HG02642 (cell line): ENCODE measurements at regions not wholly inside any gene's neighbourhood (a gene's known extent, or its start where the extent isn't known, plus 50 kb on each side); places are given as distances from the start of the nearest gene placed in this dataset.
"Not testable (repeated sequence)": the region's sequence is repeated elsewhere in the genome, so short reads cannot be mapped to it uniquely, and the experiment has no call there.

Source experiments
- ATAC-seq: cut with Tn5 transposase; IDR thresholded peaks from one replicate; pipeline ENCODE4 v1.9.1; 2021; ENCODE audit warnings: mild to moderate bottlenecking; ENCODE audit not compliant: unreplicated experiment, poor library complexity

GRCh38 chr10:30199376-30200016 is 140.1 kb upstream of the JCAD start:
- no peak for ATAC-seq

DNA sequence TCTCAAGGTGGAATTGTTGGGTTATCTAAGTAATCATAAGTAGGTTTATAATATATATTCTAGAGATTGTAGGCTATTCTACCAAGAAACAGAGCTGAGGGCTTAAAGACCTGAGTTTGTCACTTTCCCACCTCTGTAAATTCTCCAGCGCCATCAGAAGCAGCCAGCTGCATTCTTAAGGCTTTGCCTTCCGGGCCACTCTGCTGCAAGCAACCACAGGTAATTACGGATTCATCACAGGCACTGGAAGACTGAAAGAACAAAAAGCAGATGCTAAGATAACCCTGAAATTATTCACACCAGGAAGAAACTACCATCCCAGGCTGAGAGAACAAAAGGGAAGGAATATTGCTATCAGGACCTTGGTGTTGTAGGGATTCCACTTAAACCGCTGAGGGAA is 137.8 kb upstream of the JCAD start:
- ATAC-seq = no peak

GRCh38 chr10:30196559-30196958 is 137.2 kb upstream of the JCAD start:
- ATAC-seq = not testable (repeated sequence)

DNA sequence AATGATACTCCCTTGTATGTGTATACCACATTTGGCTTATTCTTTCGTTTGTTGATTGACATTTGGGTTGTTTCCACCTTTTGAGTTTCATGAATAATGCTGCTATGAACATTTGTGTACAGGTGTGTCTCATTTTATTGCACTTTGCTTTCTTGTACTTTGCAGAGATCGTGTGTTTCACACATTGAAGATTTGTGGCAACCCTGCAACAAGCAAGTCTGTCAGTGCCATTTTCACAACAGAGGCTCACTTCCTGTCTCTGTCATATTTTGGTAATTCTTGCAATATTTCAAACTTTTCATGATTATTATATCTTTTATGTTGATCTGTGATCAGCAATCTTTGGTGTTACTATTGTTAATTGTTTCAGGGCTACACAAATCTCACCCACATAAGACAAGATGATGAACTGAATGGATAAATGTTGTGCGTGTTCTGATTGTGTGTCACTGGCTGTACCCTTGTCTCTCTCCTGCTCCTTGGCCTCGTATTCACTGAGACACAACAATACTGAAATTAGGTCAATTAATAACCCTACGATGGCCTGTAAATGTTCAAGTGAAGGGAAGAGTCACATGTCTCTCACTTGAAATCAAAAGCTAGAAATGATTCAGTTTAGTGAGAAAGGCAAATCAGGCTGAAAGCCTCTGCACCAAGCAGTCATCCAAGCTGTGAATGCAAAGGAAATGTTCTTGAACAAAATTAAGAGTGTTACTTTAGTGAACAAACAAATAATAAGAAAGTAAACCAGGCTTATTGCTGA is 133.6 kb upstream of the JCAD start:
- peak; percentile 46 for ATAC-seq

DNA sequence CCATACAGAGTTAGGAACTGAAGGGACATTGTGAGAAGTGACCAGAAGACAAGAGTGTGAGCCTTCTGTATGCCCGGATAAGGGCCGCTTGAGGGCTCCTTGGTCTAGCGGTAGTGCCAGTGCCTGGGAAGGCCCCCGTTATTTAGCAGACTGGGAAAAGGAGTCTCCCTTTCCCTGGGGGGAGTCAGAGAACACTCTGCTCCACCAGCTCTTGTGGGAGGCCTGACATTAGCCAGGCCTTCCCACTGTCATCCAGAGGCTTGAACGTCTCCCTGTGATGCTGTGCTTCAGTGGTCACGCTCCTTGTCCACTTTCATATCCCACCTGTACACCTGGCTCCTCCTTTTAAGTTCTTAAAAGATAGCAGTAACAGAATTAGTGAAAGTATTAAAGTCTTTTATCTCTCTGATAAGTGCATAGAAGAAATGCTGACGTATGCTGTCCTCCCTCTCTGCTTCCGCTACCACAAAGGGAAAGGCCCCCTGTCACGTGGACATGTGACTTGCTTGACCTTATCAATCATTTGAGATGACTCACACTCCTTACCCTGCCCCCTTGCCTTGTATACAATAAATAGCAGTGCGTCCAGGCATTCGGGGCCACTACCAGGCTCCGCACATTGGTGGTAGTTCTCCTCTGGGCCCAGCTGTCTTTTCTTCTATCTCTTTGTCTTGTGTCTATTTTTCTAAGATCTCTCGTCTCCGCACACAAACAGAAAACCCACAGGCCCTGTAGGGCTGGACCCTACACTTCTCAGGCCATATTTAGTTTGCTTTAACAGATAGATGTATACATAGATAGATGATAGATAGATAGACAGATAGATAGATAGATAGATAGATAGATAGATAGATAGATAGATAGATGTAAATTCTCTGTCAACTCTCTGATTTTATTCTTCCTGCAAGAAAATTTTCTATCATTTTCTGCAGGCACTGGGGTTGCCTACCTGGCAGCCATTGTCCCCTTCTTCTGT is 131.5 kb upstream of the JCAD start:
- ATAC-seq = no peak

- no peak for ATAC-seq
These were observed 129.8 kb upstream of the JCAD start for GRCh38 chr10:30189238-30189580.

GRCh38 chr10:30188556-30189237 is 129.3 kb upstream of the JCAD start:
- ATAC-seq = no peak

GRCh38 chr10:30188101-30188500 is 128.7 kb upstream of the JCAD start:
- ATAC-seq = no peak

DNA sequence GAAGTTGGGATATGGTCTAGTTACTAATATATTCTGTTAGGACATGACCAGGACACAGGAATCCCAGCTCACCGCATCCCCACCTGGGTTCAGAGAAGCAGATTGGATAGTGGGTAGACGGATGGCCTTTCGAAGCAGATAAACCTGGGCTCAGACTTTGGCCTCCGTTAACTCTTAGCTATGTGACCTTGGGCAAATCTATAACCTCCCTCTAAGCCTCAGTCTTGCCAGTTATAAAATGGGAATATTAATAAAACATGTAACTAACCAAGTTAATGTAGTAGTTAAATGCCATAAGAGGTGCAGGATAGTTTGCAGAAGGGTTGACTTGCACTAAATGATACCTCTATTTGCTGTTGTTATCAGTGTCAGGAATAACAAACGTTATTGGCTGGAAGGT is 127.6 kb upstream of the JCAD start:
- ATAC-seq = no peak

- no peak for ATAC-seq
These were observed 127.0 kb upstream of the JCAD start for GRCh38 chr10:30186371-30186875.

DNA sequence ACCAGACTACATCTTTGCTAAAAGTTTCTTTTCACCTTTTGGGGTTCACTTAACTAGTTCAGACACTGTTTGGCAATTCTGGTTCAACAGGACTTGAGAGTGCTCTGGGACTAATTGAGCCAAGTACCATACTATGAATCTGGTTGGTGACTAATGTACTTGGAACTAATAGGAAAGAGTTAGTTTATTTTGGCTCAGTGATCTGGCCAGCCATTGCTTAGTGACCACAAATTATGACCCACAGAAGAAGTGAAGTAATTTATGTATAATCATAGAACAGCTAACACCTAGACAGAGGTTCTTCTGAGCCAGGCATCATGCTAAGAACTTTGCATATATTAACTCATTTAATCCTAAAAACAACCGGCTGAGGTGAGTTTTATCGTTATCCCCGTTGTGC is 126.5 kb upstream of the JCAD start:
- ATAC-seq = no peak

DNA sequence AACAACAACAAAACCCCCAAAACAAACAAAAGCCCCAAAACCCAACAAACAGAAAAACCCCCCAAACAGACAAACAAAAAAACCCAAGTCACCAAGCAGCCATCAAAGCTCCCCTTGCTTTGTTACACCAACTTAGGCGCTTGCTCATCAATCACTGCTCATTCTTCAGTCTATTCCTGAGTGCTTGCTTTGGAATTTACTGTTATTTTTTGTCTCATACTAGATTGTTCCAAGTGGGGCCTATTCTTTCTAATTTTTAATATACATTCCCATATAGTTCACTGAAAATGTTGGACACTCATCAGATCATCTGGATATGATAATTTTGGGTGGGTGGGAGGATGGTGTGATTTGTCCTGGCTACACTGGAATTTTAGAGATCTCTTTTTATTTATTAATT is 126.0 kb upstream of the JCAD start:
- no peak for ATAC-seq

DNA sequence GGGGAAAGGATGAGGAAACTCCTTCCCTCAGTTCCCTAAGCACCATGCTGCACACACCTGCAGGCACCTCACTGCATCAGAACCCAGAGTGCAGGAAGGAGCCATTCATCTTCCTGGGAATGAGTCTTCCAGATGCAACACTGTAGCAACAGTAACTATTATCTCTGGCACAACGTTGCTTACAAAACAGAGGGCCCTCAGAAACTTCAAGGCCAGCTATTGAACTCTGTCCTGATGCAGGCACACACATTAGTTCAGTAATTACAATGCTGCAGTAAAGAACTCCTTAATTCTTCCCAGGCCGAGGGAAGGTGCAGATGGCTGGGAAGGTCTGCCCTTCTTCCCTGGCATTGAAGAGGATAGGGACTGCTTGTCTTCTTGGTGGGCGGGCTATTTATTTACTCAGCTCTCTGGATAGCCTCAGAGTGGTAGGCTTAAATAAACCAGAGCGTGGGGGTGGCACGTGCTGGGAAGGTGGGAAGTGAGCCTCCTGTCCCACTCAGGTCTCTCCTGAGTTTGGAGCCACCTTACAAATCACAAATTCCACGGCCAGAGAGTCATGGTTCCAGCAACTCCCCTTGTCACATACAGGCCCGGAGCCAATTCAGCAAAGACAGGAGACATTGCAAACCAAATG is 125.1 kb upstream of the JCAD start:
- no peak for ATAC-seq

DNA sequence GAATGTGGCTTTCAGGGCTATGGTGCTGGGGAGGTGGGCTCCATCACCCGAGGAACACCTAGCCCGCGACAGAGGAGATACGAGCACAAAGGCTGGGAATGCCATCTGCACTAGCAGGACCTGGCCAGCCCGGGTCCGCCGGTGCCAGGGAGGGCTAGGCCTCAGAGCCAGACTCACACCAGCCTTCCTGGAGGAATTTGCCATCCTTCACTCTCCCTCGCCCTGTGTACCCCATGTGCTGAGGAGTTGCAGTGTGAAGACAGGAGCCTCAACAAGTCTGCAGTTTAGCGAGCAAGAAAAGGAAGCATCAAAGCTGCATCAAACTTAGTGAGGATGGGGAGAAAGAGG is 123.6 kb upstream of the JCAD start:
- ATAC-seq = no peak

DNA sequence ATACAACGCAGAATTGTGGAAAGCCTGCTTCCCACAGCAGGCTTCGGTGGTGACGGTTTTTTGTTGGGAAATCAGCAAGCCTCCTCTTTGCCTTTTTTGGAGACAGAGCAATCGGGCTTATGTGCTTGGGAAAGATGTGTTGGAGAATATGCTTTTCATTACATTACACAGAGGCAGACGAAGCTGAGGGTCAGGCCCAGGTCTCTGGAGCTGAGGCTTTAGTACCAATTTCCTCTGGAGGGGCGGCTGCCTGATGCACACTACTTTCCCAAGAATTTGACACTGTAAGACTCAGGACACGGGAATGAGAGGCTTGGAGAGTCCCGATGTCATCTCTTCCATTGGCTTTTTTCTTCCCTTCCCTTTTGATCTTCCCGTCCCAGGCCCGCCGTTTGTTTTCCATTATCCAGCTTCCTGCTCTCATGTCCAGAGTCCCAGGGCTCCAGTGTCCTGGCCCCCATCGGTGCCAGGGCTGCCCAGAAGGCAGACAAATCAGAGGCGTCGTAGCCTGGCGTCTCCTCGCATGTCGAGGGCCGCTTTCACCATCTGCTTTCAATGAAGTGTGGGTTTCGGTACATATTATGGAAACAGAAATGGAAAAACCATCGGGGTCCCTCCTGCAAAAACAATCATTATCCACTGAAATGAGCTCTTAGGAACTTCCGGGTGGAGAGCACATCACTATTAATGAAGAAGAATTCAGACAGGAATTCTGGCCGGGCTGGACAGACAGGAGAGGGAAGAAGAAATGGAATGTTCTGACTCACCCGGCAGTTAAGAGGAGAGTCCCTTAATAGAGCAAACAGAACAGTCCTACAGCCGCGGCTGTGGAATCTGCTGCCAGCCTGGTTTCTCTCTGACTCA is 123.0 kb upstream of the JCAD start:
- ATAC-seq = no peak

DNA sequence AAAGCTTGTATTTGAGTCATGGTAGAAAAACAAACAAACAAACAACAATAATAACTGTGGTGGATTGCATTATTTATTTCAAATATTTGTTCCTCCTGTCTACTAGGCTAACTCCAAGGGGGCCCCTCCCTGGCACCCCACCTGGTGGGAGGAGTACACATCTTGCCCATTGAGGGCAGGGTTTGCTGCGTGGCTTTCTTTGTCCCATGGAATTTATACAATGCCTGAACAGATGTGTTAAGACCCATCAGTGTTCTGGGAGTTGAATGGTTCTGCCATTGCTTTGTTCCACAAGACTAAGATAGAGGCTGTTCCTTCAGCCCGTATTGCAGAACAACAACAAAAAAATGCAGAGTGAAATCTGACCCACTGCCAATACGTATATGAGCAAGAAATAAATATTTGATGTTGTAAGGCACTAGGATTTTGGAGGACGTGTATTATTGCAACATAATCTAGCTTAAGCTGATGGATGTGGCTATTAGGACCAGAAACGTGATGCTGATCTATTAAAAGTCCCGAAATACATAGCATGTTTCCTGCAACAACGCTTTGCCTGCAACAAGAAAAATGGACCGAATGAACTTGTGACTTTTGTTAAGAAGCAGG is 119.1 kb upstream of the JCAD start:
- no peak for ATAC-seq

DNA sequence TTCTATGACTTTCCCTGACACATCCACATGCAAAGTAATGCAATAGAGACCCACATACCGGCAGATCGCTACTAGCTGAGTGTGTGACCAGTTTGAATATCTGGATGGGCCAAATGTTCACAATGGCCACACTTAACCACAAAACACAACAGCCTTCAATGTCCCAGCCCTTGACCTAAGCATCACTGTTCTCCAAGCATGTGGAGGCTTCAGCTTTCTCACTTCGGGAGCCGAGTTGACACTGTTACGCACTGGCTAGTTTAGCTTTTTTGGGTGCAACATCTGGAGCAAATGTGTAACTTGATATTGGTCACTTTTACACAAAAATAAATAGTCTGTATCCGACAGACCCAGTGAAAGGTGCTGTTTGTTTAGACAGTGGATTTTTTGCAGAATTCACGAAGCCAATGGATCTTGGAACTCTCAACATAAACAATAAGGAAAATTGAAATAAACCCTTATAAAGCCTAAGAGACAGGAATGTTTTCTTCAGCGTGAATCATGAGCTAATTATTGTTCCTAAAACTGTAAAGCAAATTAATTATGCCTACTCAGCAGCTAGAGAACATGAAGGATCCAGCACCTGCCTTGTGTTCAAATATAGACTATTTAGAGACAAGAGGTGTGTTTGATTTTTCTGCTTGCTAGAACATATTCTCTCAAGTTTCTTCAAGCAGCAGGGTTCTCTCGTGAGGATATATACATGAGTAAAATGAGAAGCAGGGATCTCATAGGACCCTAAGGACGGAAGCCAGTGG is 117.6 kb upstream of the JCAD start:
- no peak for ATAC-seq

- ATAC-seq = no peak
These were observed 116.8 kb upstream of the JCAD start for GRCh38 chr10:30176182-30176581.
